ENCODE measurements at regions not wholly inside any gene's neighbourhood (a gene's known extent, or its start where the extent isn't known, plus 50 kb on each side); places are given as distances from the start of the nearest gene placed in this dataset.

DNA sequence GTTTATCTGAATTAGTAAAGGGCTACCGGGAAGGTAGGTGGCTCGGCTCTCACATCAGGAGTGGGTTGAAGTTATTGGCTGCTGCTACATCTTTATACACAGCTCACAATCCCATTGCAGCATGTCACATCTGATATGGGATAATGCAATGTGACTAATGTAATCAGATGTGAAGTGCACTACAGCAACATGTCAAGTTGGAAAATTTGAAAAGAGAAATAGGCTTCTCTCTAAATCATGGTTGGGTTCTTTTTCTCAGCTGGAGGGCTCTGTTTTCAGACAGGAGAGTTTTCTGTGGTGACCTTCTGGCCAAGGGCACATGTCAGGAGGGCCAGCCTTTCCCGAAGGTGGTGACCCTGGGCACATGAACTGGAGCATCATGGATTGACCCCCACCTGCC, 337.5 kb downstream of the HRH4 start:
- no peak overlapping the region for H3K9ac ChIP-seq (ENCODE audit: low read depth in 1 of 2, low read length in 2 of 2)
- no peaks in the 10 kb centered on the region for H3K36me3 ChIP-seq (ENCODE audit: control insufficient read depth in 4 of 4, insufficient read depth in 3 of 4, low read depth in 1 of 4, low read length in 3 of 4)
- H3K27me3 ChIP-seq (ENCODE audit: control insufficient read depth in 4 of 4, insufficient read depth in 4 of 4, low read length in 3 of 4): peaks cover 0 to 8% (median 0%) of the 10 kb centered on the region in 4 donors
- H3K9me3 ChIP-seq (ENCODE audit: control insufficient read depth in 4 of 4, low read length in 3 of 4): no peaks in the 10 kb centered on the region
- TF ChIP-seq JUND (IDR thresholded peaks at IDR 0.05): no peak
- TF ChIP-seq HNF4G (IDR thresholded peaks at IDR 0.05): no peak
- no peak for TF ChIP-seq HNF4A (conservative IDR thresholded peaks at IDR 0.05)
- TF ChIP-seq EGR1 (IDR thresholded peaks at IDR 0.05; ENCODE audit: low read depth in 2 of 2): no peak
- no peak for TF ChIP-seq NR2F2 (IDR thresholded peaks at IDR 0.05)
- no peak for TF ChIP-seq GABPA (IDR thresholded peaks at IDR 0.05 in 1 of 2, conservative IDR thresholded peaks at IDR 0.05 in 1 of 2)
- no peak for TF ChIP-seq SP1 (IDR thresholded peaks at IDR 0.05)
- TF ChIP-seq FOXA2 (IDR thresholded peaks at IDR 0.05): no peak
- TF ChIP-seq, protein P1, sequence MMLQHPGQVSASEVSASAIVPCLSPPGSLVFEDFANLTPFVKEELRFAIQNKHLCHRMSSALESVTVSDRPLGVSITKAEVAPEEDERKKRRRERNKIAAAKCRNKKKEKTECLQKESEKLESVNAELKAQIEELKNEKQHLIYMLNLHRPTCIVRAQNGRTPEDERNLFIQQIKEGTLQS (IDR thresholded peaks at IDR 0.05): no peak
- TF ChIP-seq, protein P2, sequence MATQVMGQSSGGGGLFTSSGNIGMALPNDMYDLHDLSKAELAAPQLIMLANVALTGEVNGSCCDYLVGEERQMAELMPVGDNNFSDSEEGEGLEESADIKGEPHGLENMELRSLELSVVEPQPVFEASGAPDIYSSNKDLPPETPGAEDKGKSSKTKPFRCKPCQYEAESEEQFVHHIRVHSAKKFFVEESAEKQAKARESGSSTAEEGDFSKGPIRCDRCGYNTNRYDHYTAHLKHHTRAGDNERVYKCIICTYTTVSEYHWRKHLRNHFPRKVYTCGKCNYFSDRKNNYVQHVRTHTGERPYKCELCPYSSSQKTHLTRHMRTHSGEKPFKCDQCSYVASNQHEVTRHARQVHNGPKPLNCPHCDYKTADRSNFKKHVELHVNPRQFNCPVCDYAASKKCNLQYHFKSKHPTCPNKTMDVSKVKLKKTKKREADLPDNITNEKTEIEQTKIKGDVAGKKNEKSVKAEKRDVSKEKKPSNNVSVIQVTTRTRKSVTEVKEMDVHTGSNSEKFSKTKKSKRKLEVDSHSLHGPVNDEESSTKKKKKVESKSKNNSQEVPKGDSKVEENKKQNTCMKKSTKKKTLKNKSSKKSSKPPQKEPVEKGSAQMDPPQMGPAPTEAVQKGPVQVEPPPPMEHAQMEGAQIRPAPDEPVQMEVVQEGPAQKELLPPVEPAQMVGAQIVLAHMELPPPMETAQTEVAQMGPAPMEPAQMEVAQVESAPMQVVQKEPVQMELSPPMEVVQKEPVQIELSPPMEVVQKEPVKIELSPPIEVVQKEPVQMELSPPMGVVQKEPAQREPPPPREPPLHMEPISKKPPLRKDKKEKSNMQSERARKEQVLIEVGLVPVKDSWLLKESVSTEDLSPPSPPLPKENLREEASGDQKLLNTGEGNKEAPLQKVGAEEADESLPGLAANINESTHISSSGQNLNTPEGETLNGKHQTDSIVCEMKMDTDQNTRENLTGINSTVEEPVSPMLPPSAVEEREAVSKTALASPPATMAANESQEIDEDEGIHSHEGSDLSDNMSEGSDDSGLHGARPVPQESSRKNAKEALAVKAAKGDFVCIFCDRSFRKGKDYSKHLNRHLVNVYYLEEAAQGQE (IDR thresholded peaks at IDR 0.05): no peak
- TF ChIP-seq, protein P3, sequence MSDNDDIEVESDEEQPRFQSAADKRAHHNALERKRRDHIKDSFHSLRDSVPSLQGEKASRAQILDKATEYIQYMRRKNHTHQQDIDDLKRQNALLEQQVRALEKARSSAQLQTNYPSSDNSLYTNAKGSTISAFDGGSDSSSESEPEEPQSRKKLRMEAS (IDR thresholded peaks at IDR 0.05): no peak
- TF ChIP-seq RAD21 (IDR thresholded peaks at IDR 0.05): no peak
- TF ChIP-seq TAF1 (conservative IDR thresholded peaks at IDR 0.05): no peak
- TF ChIP-seq YY1 (IDR thresholded peaks at IDR 0.05): no peak
- no peak for TF ChIP-seq FOXA1 (IDR thresholded peaks at IDR 0.05)
- no peak for DNase-seq (ENCODE audit: low spot score)
- no peak overlapping the region for H3K27ac ChIP-seq (ENCODE audit: low read depth in 1 of 2, low read length in 2 of 2)
- WGBS: 74% methylated on average over 3 of the region's 3 CpGs
- H3K4me1 ChIP-seq (ENCODE audit: control insufficient read depth in 4 of 4, insufficient read depth in 4 of 4, low read length in 3 of 4): no peaks in the 10 kb centered on the region
- no peak overlapping the region for H3K4me3 ChIP-seq (ENCODE audit: low read depth in 1 of 3, low read length in 3 of 3)

DNA sequence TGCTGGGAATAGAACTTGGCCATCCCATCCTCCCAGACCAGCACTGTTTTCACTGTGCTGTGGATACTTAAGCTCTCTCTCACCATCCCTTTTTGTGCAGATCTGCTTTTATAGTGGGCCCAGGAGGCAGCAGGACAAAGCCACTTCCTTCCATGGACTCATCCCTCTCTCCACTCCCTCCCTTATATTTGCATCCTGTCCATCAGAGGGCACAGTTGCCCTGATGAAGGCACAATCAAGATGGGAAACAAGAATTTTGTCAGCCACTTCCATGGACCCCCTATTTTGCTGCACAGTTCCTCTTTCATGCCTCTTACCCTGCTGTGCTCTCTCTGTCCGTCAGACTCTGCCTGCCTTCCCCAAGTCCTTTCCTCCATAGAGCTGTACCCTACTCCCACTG, 338.7 kb downstream of the HRH4 start:
- H3K9ac ChIP-seq (ENCODE audit: low read depth in 1 of 2, low read length in 2 of 2): no peak overlapping the region
- H3K36me3 ChIP-seq (ENCODE audit: control insufficient read depth in 4 of 4, insufficient read depth in 3 of 4, low read depth in 1 of 4, low read length in 3 of 4): no peaks in the 10 kb centered on the region
- no peak for DNase-seq (ENCODE audit: low spot score)
- H3K4me1 ChIP-seq (ENCODE audit: control insufficient read depth in 4 of 4, insufficient read depth in 4 of 4, low read length in 3 of 4): no peaks in the 10 kb centered on the region
- no peak overlapping the region for H3K4me3 ChIP-seq (ENCODE audit: low read depth in 1 of 3, low read length in 3 of 3)
- TF ChIP-seq SP1 (IDR thresholded peaks at IDR 0.05): no peak
- TF ChIP-seq NR2F2 (IDR thresholded peaks at IDR 0.05): no peak
- TF ChIP-seq, protein P4, sequence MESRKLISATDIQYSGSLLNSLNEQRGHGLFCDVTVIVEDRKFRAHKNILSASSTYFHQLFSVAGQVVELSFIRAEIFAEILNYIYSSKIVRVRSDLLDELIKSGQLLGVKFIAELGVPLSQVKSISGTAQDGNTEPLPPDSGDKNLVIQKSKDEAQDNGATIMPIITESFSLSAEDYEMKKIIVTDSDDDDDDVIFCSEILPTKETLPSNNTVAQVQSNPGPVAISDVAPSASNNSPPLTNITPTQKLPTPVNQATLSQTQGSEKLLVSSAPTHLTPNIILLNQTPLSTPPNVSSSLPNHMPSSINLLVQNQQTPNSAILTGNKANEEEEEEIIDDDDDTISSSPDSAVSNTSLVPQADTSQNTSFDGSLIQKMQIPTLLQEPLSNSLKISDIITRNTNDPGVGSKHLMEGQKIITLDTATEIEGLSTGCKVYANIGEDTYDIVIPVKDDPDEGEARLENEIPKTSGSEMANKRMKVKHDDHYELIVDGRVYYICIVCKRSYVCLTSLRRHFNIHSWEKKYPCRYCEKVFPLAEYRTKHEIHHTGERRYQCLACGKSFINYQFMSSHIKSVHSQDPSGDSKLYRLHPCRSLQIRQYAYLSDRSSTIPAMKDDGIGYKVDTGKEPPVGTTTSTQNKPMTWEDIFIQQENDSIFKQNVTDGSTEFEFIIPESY (IDR thresholded peaks at IDR 0.05): no peak
- no peak for TF ChIP-seq JUND (IDR thresholded peaks at IDR 0.05)
- TF ChIP-seq RAD21 (IDR thresholded peaks at IDR 0.05): no peak
- TF ChIP-seq TAF1 (conservative IDR thresholded peaks at IDR 0.05): no peak
- TF ChIP-seq, protein P1 (IDR thresholded peaks at IDR 0.05): no peak
- TF ChIP-seq FOXA2 (IDR thresholded peaks at IDR 0.05): no peak
- no peak for TF ChIP-seq HNF4A (conservative IDR thresholded peaks at IDR 0.05)
- H3K27ac ChIP-seq (ENCODE audit: low read depth in 1 of 2, low read length in 2 of 2): no peak overlapping the region
- H3K9me3 ChIP-seq (ENCODE audit: control insufficient read depth in 4 of 4, low read length in 3 of 4): no peaks in the 10 kb centered on the region
- H3K27me3 ChIP-seq (ENCODE audit: control insufficient read depth in 4 of 4, insufficient read depth in 4 of 4, low read length in 3 of 4): peaks cover 0 to 6% (median 0%) of the 10 kb centered on the region in 4 donors
- WGBS: 52% methylated on average over 1 of the region's 1 CpG

Data from liver (tissue), 7 donors.